ENCODE measurements at regions not wholly inside any gene's neighbourhood (a gene's known extent, or its start where the extent isn't known, plus 50 kb on each side); places are given as distances from the start of the nearest gene placed in this dataset.

- Histone ChIP-seq H3K27ac (ENCODE audit: low read depth, low read length) (no peak overlapping the region), H3K36me3 (ENCODE audit: low read length) (no peaks in the 10 kb centered on the region), H2AFZ (ENCODE audit: low read depth, low read length, severe bottlenecking) (no peak overlapping the region), H3K4me2 (ENCODE audit: low read depth, low read length, poor library complexity, severe bottlenecking) (no peak overlapping the region), H3K9me3 (ENCODE audit: insufficient read depth, low read length) (no peaks in the 10 kb centered on the region), H4K20me1 (ENCODE audit: low read depth, low read length) (no peaks in the 10 kb centered on the region), H3K27me3 (ENCODE audit: low read length) (no peaks in the 10 kb centered on the region), H3K9me2 (replicated peaks; ENCODE audit: insufficient read depth, low read length) (no peaks in the 10 kb centered on the region), H3K4me3 (ENCODE audit: insufficient read depth, low read length, poor library complexity, severe bottlenecking) (no peak overlapping the region), H3K9ac (ENCODE audit: low read length) (no peak overlapping the region), H3F3A (ENCODE audit: insufficient read depth) (no peaks in the 10 kb centered on the region), H3K79me2 (ENCODE audit: insufficient read depth, low read length) (no peaks in the 10 kb centered on the region)
- TF ChIP-seq CTCF (IDR thresholded peaks at IDR 0.05; ENCODE audit: insufficient read depth, low read length, poor library complexity, severe bottlenecking) (no peak), EZH2phosphoT487 (conservative IDR thresholded peaks at IDR 0.05; ENCODE audit: low read length) (no peak)
These were observed 260.5 kb downstream of the CENPW start for GRCh38 chr6:126600258-126600916.

GRCh38 chr6:126603410-126603809 lies 263.5 kb downstream of the CENPW start:
- no peaks in the 10 kb centered on the region for H3K36me3 ChIP-seq (ENCODE audit: low read length)
- no peaks in the 10 kb centered on the region; the same call in 1 of the 2 replicates for H4K20me1 ChIP-seq (ENCODE audit: low read depth, low read length)
- H3K4me2 ChIP-seq (ENCODE audit: low read depth, low read length, poor library complexity, severe bottlenecking) = no peak overlapping the region
- no peaks in the 10 kb centered on the region for H3K9me3 ChIP-seq (ENCODE audit: insufficient read depth, low read length)
- no peaks in the 10 kb centered on the region for H3F3A ChIP-seq (ENCODE audit: insufficient read depth)
- no peak for TF ChIP-seq CTCF (IDR thresholded peaks at IDR 0.05; ENCODE audit: insufficient read depth, low read length, poor library complexity, severe bottlenecking)
- TF ChIP-seq EZH2phosphoT487 (conservative IDR thresholded peaks at IDR 0.05; ENCODE audit: low read length) = no peak
- no peak overlapping the region for H3K27ac ChIP-seq (ENCODE audit: low read depth, low read length)
- no peaks in the 10 kb centered on the region for H3K79me2 ChIP-seq (ENCODE audit: insufficient read depth, low read length)
- no peak overlapping the region for H3K4me3 ChIP-seq (ENCODE audit: insufficient read depth, low read length, poor library complexity, severe bottlenecking)
- no peaks in the 10 kb centered on the region for H3K9me2 ChIP-seq (replicated peaks; ENCODE audit: insufficient read depth, low read length)
- no peak overlapping the region for H2AFZ ChIP-seq (ENCODE audit: low read depth, low read length, severe bottlenecking)
- no peak overlapping the region for H3K9ac ChIP-seq (ENCODE audit: low read length)
- H3K27me3 ChIP-seq (ENCODE audit: low read length) = no peaks in the 10 kb centered on the region

- Histone ChIP-seq H4K20me1 (ENCODE audit: low read depth, low read length) (no peaks in the 10 kb centered on the region; the same call in 1 of the 2 replicates), H3K4me3 (ENCODE audit: insufficient read depth, low read length, poor library complexity, severe bottlenecking) (no peak overlapping the region), H3K27me3 (ENCODE audit: low read length) (no peaks in the 10 kb centered on the region), H3K79me2 (ENCODE audit: insufficient read depth, low read length) (no peaks in the 10 kb centered on the region), H3F3A (ENCODE audit: insufficient read depth) (no peaks in the 10 kb centered on the region), H3K9ac (ENCODE audit: low read length) (no peak overlapping the region), H3K9me2 (replicated peaks; ENCODE audit: insufficient read depth, low read length) (no peaks in the 10 kb centered on the region), H3K36me3 (ENCODE audit: low read length) (no peaks in the 10 kb centered on the region), H3K27ac (ENCODE audit: low read depth, low read length) (no peak overlapping the region), H3K4me2 (ENCODE audit: low read depth, low read length, poor library complexity, severe bottlenecking) (no peak overlapping the region), H3K9me3 (ENCODE audit: insufficient read depth, low read length) (no peaks in the 10 kb centered on the region), H2AFZ (ENCODE audit: low read depth, low read length, severe bottlenecking) (no peak overlapping the region)
- TF ChIP-seq CTCF (IDR thresholded peaks at IDR 0.05; ENCODE audit: insufficient read depth, low read length, poor library complexity, severe bottlenecking) (no peak), EZH2phosphoT487 (conservative IDR thresholded peaks at IDR 0.05; ENCODE audit: low read length) (no peak)
These were observed 265.2 kb downstream of the CENPW start for GRCh38 chr6:126605089-126605488.
